A549 (cell line): ENCODE measurements at regions not wholly inside any gene's neighbourhood (a gene's known extent, or its start where the extent isn't known, plus 50 kb on each side); places are given as distances from the start of the nearest gene placed in this dataset.

Experiments
- ATAC-seq, 2 experiments: fragments of 200-7000 bp in 1 of 2; fragments of >200 bp in 1 of 2; cut with Nextera tagmentation in 1 of 2; cut with Tn5 transposase in 1 of 2; 3 replicates each; pipeline versions ENCODE4 v1.8.0 to v1.9.1; 2018 to 2020; ENCODE audit warnings: mild to moderate bottlenecking in 1 of 2, moderate library complexity in 1 of 2
- CTCF ChIA-PET: fragments of 300-600 bp; sonication (Branson Sonifier 250); formaldehyde crosslinking; extraction: SDS; loops from one replicate; lab custom pipeline; 2021; ENCODE audit warnings: antibody characterized with exemption, inconsistent platforms; lab: Yijun Ruan, JAX
- POLR2A ChIA-PET: fragments of 350-600 bp; formaldehyde crosslinking; extraction: SDS; loops from one replicate; lab custom pipeline; 2021; ENCODE audit warnings: antibody characterized with exemption, inconsistent platforms; lab: Yijun Ruan, JAX
- DNase-seq, 2 experiments: peaks; one replicate each; pipeline versions ENCODE4 v3.0.0 to v3.0.0-alpha.2; 2011 to 2016; ENCODE audit warnings: low read depth in 1 of 2, low spot score in 1 of 2
- FAIRE-seq: peaks from 2 replicates; lab custom pipeline; 2011; peaks lifted over from hg19 to GRCh38; lab: Jason Lieb, UNC
- H3K27ac ChIP-seq, 2 experiments: fragments of >200 bp; sonication (Bioruptor Twin); formaldehyde crosslinking; 3 replicates each; pipeline ENCODE4 v1.5.1; 2016 to 2017
- H3K4me1 ChIP-seq: fragments of >200 bp; sonication (Bioruptor Twin); formaldehyde crosslinking; 3 replicates; pipeline ENCODE4 v1.6.1; 2016
- H3K4me2 ChIP-seq: fragments of >200 bp; sonication (Bioruptor Twin); formaldehyde crosslinking; 3 replicates; pipeline ENCODE4 v1.6.1; 2016
- H3K4me3 ChIP-seq: fragments of >200 bp; sonication (Bioruptor Twin); formaldehyde crosslinking; 3 replicates; pipeline ENCODE4 v1.5.1; 2016
- H3K9me3 ChIP-seq: fragments of >200 bp; sonication (Bioruptor Twin); formaldehyde crosslinking; 3 replicates; pipeline ENCODE4 v1.6.1; 2016
- BCL3 ChIP-seq: fragments of >200 bp; sonication (Bioruptor Twin); formaldehyde crosslinking; IDR thresholded peaks from 3 replicates; pipeline ENCODE4 v1.6.1; 2016
- CBX2 ChIP-seq: fragments of 200-600 bp; sonication (generic); IDR thresholded peaks from 2 replicates; pipeline ENCODE4 v1.6.1; 2016; ENCODE audit warnings: low read depth, mild to moderate bottlenecking, borderline replicate concordance
- CBX8 ChIP-seq: fragments of 200-600 bp; sonication (generic); IDR thresholded peaks from 2 replicates; pipeline ENCODE4 v1.6.1; 2016
- CTCF ChIP-seq: fragments of >200 bp; sonication (Bioruptor Twin); formaldehyde crosslinking; IDR thresholded peaks from 3 replicates; pipeline ENCODE4 v1.5.1; 2016
- EP300 ChIP-seq, 2 experiments: fragments of >200 bp; sonication (Bioruptor Twin); formaldehyde crosslinking; IDR thresholded peaks; 2 replicates in 1 of 2; 3 replicates in 1 of 2; pipeline ENCODE4 v1.6.1; 2016 to 2017
- HOXB13 ChIP-seq: fragments of 250-450 bp; sonication (Bioruptor Pico); IDR thresholded peaks from 2 replicates; pipeline ENCODE4 v1.5.0; 2020; ENCODE audit warnings: low read depth, mild to moderate bottlenecking, moderate library complexity
- KDM1A ChIP-seq: fragments of 200-600 bp; sonication (generic); IDR thresholded peaks from 2 replicates; pipeline ENCODE4 v1.6.1; 2016; ENCODE audit warnings: low read depth, mild to moderate bottlenecking
- KDM5A ChIP-seq: fragments of 200-600 bp; sonication (generic); IDR thresholded peaks from 2 replicates; pipeline ENCODE4 v1.6.1; 2016; ENCODE audit warnings: antibody characterized with exemption, mild to moderate bottlenecking
- MAFK ChIP-seq: fragments of 450-650 bp; IDR thresholded peaks from 2 replicates; pipeline ENCODE4 v1.6.1; 2014; ENCODE audit not compliant: partially characterized antibody
- MAZ ChIP-seq: fragments of 150-350 bp; IDR thresholded peaks from 2 replicates; pipeline ENCODE4 v1.6.1; 2014; ENCODE audit warnings: antibody characterized with exemption, low read depth, low read length, borderline replicate concordance
- NPAS2 ChIP-seq: fragments of 250-450 bp; sonication (Bioruptor Pico); IDR thresholded peaks from 2 replicates; pipeline ENCODE4 v1.8.0; 2022; ENCODE audit warnings: mild to moderate bottlenecking, moderate library complexity, borderline replicate concordance
- POLR2A ChIP-seq: IDR thresholded peaks from 2 replicates; pipeline ENCODE4 v1.6.1; 2012; ENCODE audit warnings: mild to moderate bottlenecking, low read length
- POLR2AphosphoS2 ChIP-seq: conservative IDR thresholded peaks from 2 replicates; pipeline ENCODE4 v1.6.1; 2012; ENCODE audit warnings: low read length, improper control_type of control experiment, inconsistent platforms
- RARB ChIP-seq: fragments of 250-450 bp; sonication (Bioruptor Pico); IDR thresholded peaks from 2 replicates; pipeline ENCODE4 v1.8.0; 2021; ENCODE audit warnings: mild to moderate bottlenecking, moderate library complexity
- RCOR1 ChIP-seq: fragments of 150-350 bp; IDR thresholded peaks from 2 replicates; pipeline ENCODE4 v1.6.1; 2014; ENCODE audit warnings: antibody characterized with exemption, low read length, low read depth
- RNF2 ChIP-seq: fragments of 200-600 bp; sonication (generic); IDR thresholded peaks from 2 replicates; pipeline ENCODE4 v1.6.1; 2016; ENCODE audit warnings: low read depth, mild to moderate bottlenecking, antibody characterized with exemption, moderate library complexity, borderline replicate concordance
- SREBF2 ChIP-seq: fragments of 450-650 bp; IDR thresholded peaks from 2 replicates; pipeline ENCODE4 v1.6.1; 2014; ENCODE audit warnings: mild to moderate bottlenecking, moderate library complexity
- TFCP2L1 ChIP-seq: fragments of 250-450 bp; sonication (Bioruptor Pico); IDR thresholded peaks from 2 replicates; pipeline ENCODE4 v1.5.0; 2021; ENCODE audit warnings: mild to moderate bottlenecking
- TP53 ChIP-seq: fragments of 250-450 bp; sonication (Bioruptor Pico); IDR thresholded peaks from 2 replicates; pipeline ENCODE4 v1.5.0; 2021; ENCODE audit warnings: mild to moderate bottlenecking, moderate library complexity
- USF2 ChIP-seq: fragments of 450-650 bp; IDR thresholded peaks from 2 replicates; pipeline ENCODE4 v1.6.1; 2014; ENCODE audit warnings: antibody characterized with exemption
- ZFP36 ChIP-seq: fragments of 450-650 bp; IDR thresholded peaks from 2 replicates; pipeline ENCODE4 v1.6.1; 2014; ENCODE audit warnings: borderline replicate concordance; ENCODE audit not compliant: partially characterized antibody
- ZNF302 ChIP-seq: fragments of 250-450 bp; sonication (Bioruptor Pico); IDR thresholded peaks from 2 replicates; pipeline ENCODE4 v1.9.0; 2021; ENCODE audit warnings: inconsistent platforms, mild to moderate bottlenecking, moderate library complexity
- WGBS: methylation state at CpG from one replicate; pipeline ENCODE4 v1.1.6; 2017; ENCODE audit errors: missing lambda C conversion rate; 5-methylcytosine and 5-hydroxymethylcytosine counted together
- TF ChIP-seq, protein P1 (sequence below): fragments of 150-350 bp; IDR thresholded peaks from 2 replicates; pipeline ENCODE4 v1.6.1; 2014; ENCODE audit warnings: low read depth, mild to moderate bottlenecking, low read length
- TF ChIP-seq, protein P2 (sequence below): fragments of 250-450 bp; sonication (Bioruptor Pico); IDR thresholded peaks from 2 replicates; pipeline ENCODE4 v1.5.0; 2020; ENCODE audit warnings: low read depth, mild to moderate bottlenecking, moderate library complexity
- TF ChIP-seq, protein P3 (sequence below): fragments of 250-450 bp; sonication (Bioruptor Pico); IDR thresholded peaks from 2 replicates; pipeline ENCODE4 v1.5.0; 2021; ENCODE audit warnings: mild to moderate bottlenecking, moderate library complexity, borderline replicate concordance

GRCh38 chr13:77458736-77459135, 76.8 kb upstream of the SCEL start:
- POLR2A ChIA-PET, result no interaction called here

DNA sequence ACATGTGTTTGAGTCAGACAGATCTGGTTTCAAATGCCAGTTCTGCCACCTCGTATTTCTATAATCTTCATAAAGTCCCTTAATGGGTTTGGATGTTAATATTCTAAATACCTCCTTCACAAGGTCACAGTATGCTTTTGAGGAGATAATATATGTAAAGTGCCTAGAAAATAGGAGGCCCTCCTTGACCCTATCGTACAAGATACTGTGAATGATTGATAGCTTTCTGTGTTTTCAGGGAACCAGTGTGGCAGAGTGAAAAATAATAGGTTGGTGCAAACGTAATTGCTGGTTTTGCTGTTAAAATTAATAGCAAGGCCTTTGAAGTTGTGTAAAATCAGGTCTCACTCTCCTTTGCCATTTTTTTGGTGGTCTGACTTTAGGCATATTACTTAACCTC, 77.5 kb upstream of the SCEL start:
- H3K4me2 ChIP-seq, result no peak overlapping the region
- POLR2A ChIA-PET, result no interaction called here
- TF ChIP-seq ZNF302 (CRISPR knock-in tag) (no peak), KDM5A (no peak), TFCP2L1 (no peak), MAZ (no peak), POLR2A (no peak), TP53 (no peak), NPAS2 (no peak), EP300 (IDR thresholded peaks at IDR 0.05) (no peak), POLR2AphosphoS2 (no peak), KDM1A (no peak), RCOR1 (no peak)
- TF ChIP-seq, protein P1, sequence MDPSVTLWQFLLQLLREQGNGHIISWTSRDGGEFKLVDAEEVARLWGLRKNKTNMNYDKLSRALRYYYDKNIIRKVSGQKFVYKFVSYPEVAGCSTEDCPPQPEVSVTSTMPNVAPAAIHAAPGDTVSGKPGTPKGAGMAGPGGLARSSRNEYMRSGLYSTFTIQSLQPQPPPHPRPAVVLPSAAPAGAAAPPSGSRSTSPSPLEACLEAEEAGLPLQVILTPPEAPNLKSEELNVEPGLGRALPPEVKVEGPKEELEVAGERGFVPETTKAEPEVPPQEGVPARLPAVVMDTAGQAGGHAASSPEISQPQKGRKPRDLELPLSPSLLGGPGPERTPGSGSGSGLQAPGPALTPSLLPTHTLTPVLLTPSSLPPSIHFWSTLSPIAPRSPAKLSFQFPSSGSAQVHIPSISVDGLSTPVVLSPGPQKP, result no peak
- TF ChIP-seq, protein P2, sequence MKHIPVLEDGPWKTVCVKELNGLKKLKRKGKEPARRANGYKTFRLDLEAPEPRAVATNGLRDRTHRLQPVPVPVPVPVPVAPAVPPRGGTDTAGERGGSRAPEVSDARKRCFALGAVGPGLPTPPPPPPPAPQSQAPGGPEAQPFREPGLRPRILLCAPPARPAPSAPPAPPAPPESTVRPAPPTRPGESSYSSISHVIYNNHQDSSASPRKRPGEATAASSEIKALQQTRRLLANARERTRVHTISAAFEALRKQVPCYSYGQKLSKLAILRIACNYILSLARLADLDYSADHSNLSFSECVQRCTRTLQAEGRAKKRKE, result no peak
- TF ChIP-seq, all 56 proteins: peak for 0
- no peak for FAIRE-seq
- no peak for ATAC-seq
- CTCF ChIA-PET, result no interaction called here
- no peak for DNase-seq
- H3K4me3 ChIP-seq, result no peak overlapping the region
- no peak overlapping the region for H3K27ac ChIP-seq
- H3K9me3 ChIP-seq, result no peaks in the 10 kb centered on the region
- WGBS, result 12% methylated on average over 3 of the region's 3 CpGs
- H3K4me1 ChIP-seq, result no peaks in the 10 kb centered on the region

More at GRCh38 chr13:77458736-77459135, 76.8 kb upstream of the SCEL start:
- CTCF ChIA-PET, result no interaction called here
- ATAC-seq (no peak), FAIRE-seq (no peak), DNase-seq (no peak)
- no peaks in the 10 kb centered on the region for H3K9me3 ChIP-seq
- H3K4me3 ChIP-seq, result no peak overlapping the region
- TF ChIP-seq RNF2 (no peak), USF2 (no peak), CBX2 (no peak), EP300 (IDR thresholded peaks at IDR 0.05) (no peak), BCL3 (no peak)
- H3K4me2 ChIP-seq, result no peak overlapping the region
- 4% methylated on average over 1 of the region's 1 CpG for WGBS
- no peaks in the 10 kb centered on the region for H3K4me1 ChIP-seq
- H3K27ac ChIP-seq, result no peak overlapping the region

DNA sequence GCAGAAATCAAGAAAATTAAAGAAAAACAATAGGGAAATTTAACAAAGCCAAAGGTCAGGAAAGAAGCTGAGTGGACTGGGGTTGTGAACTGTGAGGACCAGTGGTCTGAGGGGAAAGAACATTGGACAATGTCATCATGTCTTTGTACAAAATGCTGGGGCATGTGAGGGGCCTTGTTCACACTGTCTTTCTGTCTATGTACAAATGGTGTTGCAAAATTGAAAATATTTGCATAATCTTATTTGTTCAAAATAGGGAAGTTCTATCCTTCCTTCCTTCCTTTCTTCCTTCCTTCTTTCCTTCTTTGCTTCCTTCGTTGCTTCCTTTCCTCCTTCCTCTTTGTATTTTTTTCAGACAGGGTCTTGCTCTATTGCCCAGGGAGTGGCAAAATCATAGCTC, 79.2 kb upstream of the SCEL start:
- POLR2A ChIA-PET, result no interaction called here
- 7% methylated on average over 1 of the region's 1 CpG for WGBS
- no peak for DNase-seq

More for the DNA sequence above, 79.2 kb upstream of the SCEL start:
- CTCF ChIA-PET, result no interaction called here
- Histone ChIP-seq H3K4me1 (no peaks in the 10 kb centered on the region), H3K9me3 (no peaks in the 10 kb centered on the region), H3K4me2 (no peak overlapping the region), H3K27ac (no peak overlapping the region), H3K4me3 (no peak overlapping the region)
- ATAC-seq, result no peak
- TF ChIP-seq CTCF (no peak), CBX2 (no peak), KDM5A (no peak), TFCP2L1 (no peak), MAFK (no peak), CBX8 (no peak), HOXB13 (CRISPR knock-in tag) (no peak), RARB (CRISPR knock-in tag) (no peak), SREBF2 (no peak), ZFP36 (no peak), POLR2A (no peak), NPAS2 (no peak)
- TF ChIP-seq, protein P3, sequence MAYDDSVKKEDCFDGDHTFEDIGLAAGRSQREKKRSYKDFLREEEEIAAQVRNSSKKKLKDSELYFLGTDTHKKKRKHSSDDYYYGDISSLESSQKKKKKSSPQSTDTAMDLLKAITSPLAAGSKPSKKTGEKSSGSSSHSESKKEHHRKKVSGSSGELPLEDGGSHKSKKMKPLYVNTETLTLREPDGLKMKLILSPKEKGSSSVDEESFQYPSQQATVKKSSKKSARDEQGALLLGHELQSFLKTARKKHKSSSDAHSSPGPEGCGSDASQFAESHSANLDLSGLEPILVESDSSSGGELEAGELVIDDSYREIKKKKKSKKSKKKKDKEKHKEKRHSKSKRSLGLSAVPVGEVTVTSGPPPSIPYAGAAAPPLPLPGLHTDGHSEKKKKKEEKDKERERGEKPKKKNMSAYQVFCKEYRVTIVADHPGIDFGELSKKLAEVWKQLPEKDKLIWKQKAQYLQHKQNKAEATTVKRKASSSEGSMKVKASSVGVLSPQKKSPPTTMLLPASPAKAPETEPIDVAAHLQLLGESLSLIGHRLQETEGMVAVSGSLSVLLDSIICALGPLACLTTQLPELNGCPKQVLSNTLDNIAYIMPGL (CRISPR knock-in tag), result no peak
- TF ChIP-seq, all 56 proteins: peak for 0
- FAIRE-seq, result no peak
